WTC11 (cell line): ENCODE measurements at regions not wholly inside any gene's neighbourhood (a gene's known extent, or its start where the extent isn't known, plus 50 kb on each side); places are given as distances from the start of the nearest gene placed in this dataset.

Experiments used
- ATAC-seq: fragments of 200-7000 bp; cut with Tn5 transposase; 2 replicates; pipeline ENCODE4 v1.10.0; 2021; ENCODE audit warnings: mild to moderate bottlenecking, moderate library complexity
- CTCF ChIA-PET: fragments of 300-600 bp; sonication (Branson Sonifier 250); formaldehyde crosslinking; loops from one replicate; lab custom pipeline; 2021; ENCODE audit warnings: antibody characterized with exemption; lab: Charles Lee
- POLR2A ChIA-PET: fragments of 350-600 bp; sonication (Branson Sonifier 250); formaldehyde crosslinking; loops from one replicate; lab custom pipeline; 2021; ENCODE audit warnings: antibody characterized with exemption; lab: Charles Lee
- DNase-seq: peaks from one replicate; pipeline ENCODE4 v3.0.0; 2021; ENCODE audit warnings: low spot score
- H3K27ac Mint-ChIP-seq: 2 replicates; pipeline ENCODE4 v1.8.0; 2021; ENCODE audit warnings: mixed read lengths
- H3K27me3 Mint-ChIP-seq: 2 replicates; pipeline ENCODE4 v1.8.0; 2021; ENCODE audit warnings: low read depth, mild to moderate bottlenecking, moderate library complexity, mixed read lengths
- H3K36me3 Mint-ChIP-seq: 2 replicates; pipeline ENCODE4 v1.8.0; 2021; ENCODE audit warnings: mixed read lengths
- H3K4me1 Mint-ChIP-seq: 2 replicates; pipeline ENCODE4 v1.8.0; 2022; ENCODE audit warnings: mixed read lengths
- H3K4me3 Mint-ChIP-seq: 2 replicates; pipeline ENCODE4 v1.8.0; 2021; ENCODE audit warnings: mild to moderate bottlenecking, moderate library complexity, mixed read lengths
- H3K9me3 Mint-ChIP-seq: 2 replicates; pipeline ENCODE4 v1.8.0; 2021; ENCODE audit warnings: mixed read lengths
- CBFB ChIP-seq: sonication (generic); formaldehyde crosslinking; IDR thresholded peaks from 2 replicates; pipeline ENCODE4 v1.8.1; 2022; ENCODE audit warnings: mild to moderate bottlenecking, low read depth, missing genetic modification reagents
- EMX1 ChIP-seq: fragments of 250-450 bp; sonication (Bioruptor Pico); IDR thresholded peaks from 2 replicates; pipeline ENCODE4 v1.8.0; 2021; ENCODE audit warnings: mild to moderate bottlenecking
- HMGA2 ChIP-seq: fragments of 250-450 bp; sonication (Bioruptor Pico); IDR thresholded peaks from 2 replicates; pipeline ENCODE4 v1.4.0; 2021; ENCODE audit warnings: mild to moderate bottlenecking, moderate library complexity
- JUN ChIP-seq: sonication (generic); formaldehyde crosslinking; IDR thresholded peaks from 2 replicates; pipeline ENCODE4 v1.8.0; 2023; ENCODE audit warnings: mild to moderate bottlenecking, missing genetic modification reagents
- NFATC4 ChIP-seq: fragments of 250-450 bp; sonication (Bioruptor Pico); IDR thresholded peaks from 2 replicates; pipeline ENCODE4 v1.9.0; 2021; ENCODE audit warnings: mild to moderate bottlenecking
- OVOL2 ChIP-seq: fragments of 250-450 bp; sonication (Bioruptor Pico); IDR thresholded peaks from 2 replicates; pipeline ENCODE4 v1.9.0; 2021; ENCODE audit warnings: mild to moderate bottlenecking, borderline replicate concordance
- RELA ChIP-seq: sonication (generic); formaldehyde crosslinking; IDR thresholded peaks from 2 replicates; pipeline ENCODE4 v1.8.1; 2022; ENCODE audit warnings: missing genetic modification reagents, mild to moderate bottlenecking, borderline replicate concordance
- TCF7 ChIP-seq: sonication (generic); formaldehyde crosslinking; IDR thresholded peaks from 2 replicates; pipeline ENCODE4 v1.8.0; 2022; ENCODE audit warnings: mild to moderate bottlenecking, low read depth, missing genetic modification reagents, moderate library complexity
- TEAD4 ChIP-seq: sonication (generic); formaldehyde crosslinking; IDR thresholded peaks from 2 replicates; pipeline ENCODE4 v1.8.0; 2022; ENCODE audit warnings: mild to moderate bottlenecking, missing genetic modification reagents
- TP53 ChIP-seq: sonication (generic); formaldehyde crosslinking; IDR thresholded peaks from 2 replicates; pipeline ENCODE4 v1.8.1; 2023; ENCODE audit warnings: mild to moderate bottlenecking, missing genetic modification reagents
- TF ChIP-seq, protein P1 (sequence below): sonication (generic); formaldehyde crosslinking; IDR thresholded peaks from 2 replicates; pipeline ENCODE4 v1.8.1; 2022; ENCODE audit warnings: low read depth, mild to moderate bottlenecking, moderate library complexity, missing genetic modification reagents, borderline replicate concordance
- TF ChIP-seq, protein P2 (sequence below): fragments of 250-450 bp; sonication (Bioruptor Pico); IDR thresholded peaks from 2 replicates; pipeline ENCODE4 v1.9.0; 2021; ENCODE audit warnings: mild to moderate bottlenecking, borderline replicate concordance
- TF ChIP-seq, protein P3 (sequence below): sonication (generic); formaldehyde crosslinking; IDR thresholded peaks from 2 replicates; pipeline ENCODE4 v1.8.1; 2023; ENCODE audit warnings: mild to moderate bottlenecking, missing genetic modification reagents, borderline replicate concordance
- TF ChIP-seq, protein P4 (sequence below): sonication (generic); formaldehyde crosslinking; IDR thresholded peaks from 2 replicates; pipeline ENCODE4 v1.8.0; 2023; ENCODE audit warnings: mild to moderate bottlenecking, missing genetic modification reagents
- TF ChIP-seq, protein P5 (sequence below): fragments of 250-450 bp; sonication (Bioruptor Pico); IDR thresholded peaks from 2 replicates; pipeline ENCODE4 v1.9.0; 2021; ENCODE audit warnings: moderate library complexity, mild to moderate bottlenecking, inconsistent platforms, borderline replicate concordance
- TF ChIP-seq, protein P6 (sequence below): sonication (generic); formaldehyde crosslinking; IDR thresholded peaks from 2 replicates; pipeline ENCODE4 v1.8.0; 2022; ENCODE audit warnings: mild to moderate bottlenecking, missing genetic modification reagents

DNA sequence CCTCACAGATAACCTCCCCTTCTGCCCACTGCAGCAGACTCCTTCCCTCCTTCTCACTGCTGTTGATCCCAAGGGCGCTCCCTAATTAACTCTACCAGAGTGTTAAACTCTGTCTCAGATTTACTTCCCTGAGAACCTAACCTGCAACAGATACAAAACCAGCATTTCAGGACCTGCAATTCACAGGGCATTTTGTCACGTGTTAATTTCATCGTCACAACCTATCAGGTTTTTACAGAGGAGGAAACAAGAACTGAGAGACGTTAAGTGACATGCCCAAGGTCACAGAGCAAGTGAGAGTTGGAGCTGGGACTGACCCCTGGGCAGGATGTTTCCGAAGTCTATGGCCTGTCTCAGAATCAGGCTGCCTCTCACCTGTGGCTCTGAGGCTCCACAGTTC is 223.9 kb downstream of the UACA start:
- H3K27ac Mint-ChIP-seq: no peak overlapping the region
- CTCF ChIA-PET: no interaction called here
- H3K9me3 Mint-ChIP-seq: no peaks in the 10 kb centered on the region
- DNase-seq: no peak
- POLR2A ChIA-PET: no interaction called here
- H3K36me3 Mint-ChIP-seq: no peaks in the 10 kb centered on the region
- no peaks in the 10 kb centered on the region for H3K27me3 Mint-ChIP-seq
- no peak overlapping the region for H3K4me3 Mint-ChIP-seq
- TF ChIP-seq, protein P1, sequence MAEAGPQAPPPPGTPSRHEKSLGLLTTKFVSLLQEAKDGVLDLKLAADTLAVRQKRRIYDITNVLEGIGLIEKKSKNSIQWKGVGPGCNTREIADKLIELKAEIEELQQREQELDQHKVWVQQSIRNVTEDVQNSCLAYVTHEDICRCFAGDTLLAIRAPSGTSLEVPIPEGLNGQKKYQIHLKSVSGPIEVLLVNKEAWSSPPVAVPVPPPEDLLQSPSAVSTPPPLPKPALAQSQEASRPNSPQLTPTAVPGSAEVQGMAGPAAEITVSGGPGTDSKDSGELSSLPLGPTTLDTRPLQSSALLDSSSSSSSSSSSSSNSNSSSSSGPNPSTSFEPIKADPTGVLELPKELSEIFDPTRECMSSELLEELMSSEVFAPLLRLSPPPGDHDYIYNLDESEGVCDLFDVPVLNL (CRISPR knock-in tag): no peak
- TF ChIP-seq, protein P2, sequence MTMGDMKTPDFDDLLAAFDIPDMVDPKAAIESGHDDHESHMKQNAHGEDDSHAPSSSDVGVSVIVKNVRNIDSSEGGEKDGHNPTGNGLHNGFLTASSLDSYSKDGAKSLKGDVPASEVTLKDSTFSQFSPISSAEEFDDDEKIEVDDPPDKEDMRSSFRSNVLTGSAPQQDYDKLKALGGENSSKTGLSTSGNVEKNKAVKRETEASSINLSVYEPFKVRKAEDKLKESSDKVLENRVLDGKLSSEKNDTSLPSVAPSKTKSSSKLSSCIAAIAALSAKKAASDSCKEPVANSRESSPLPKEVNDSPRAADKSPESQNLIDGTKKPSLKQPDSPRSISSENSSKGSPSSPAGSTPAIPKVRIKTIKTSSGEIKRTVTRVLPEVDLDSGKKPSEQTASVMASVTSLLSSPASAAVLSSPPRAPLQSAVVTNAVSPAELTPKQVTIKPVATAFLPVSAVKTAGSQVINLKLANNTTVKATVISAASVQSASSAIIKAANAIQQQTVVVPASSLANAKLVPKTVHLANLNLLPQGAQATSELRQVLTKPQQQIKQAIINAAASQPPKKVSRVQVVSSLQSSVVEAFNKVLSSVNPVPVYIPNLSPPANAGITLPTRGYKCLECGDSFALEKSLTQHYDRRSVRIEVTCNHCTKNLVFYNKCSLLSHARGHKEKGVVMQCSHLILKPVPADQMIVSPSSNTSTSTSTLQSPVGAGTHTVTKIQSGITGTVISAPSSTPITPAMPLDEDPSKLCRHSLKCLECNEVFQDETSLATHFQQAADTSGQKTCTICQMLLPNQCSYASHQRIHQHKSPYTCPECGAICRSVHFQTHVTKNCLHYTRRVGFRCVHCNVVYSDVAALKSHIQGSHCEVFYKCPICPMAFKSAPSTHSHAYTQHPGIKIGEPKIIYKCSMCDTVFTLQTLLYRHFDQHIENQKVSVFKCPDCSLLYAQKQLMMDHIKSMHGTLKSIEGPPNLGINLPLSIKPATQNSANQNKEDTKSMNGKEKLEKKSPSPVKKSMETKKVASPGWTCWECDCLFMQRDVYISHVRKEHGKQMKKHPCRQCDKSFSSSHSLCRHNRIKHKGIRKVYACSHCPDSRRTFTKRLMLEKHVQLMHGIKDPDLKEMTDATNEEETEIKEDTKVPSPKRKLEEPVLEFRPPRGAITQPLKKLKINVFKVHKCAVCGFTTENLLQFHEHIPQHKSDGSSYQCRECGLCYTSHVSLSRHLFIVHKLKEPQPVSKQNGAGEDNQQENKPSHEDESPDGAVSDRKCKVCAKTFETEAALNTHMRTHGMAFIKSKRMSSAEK: no peak
- TF ChIP-seq JUN (no peak), OVOL2 (CRISPR knock-in tag) (no peak), TEAD4 (CRISPR knock-in tag) (no peak), EMX1 (CRISPR knock-in tag) (no peak), TP53 (CRISPR knock-in tag) (no peak), TCF7 (CRISPR knock-in tag) (no peak), NFATC4 (CRISPR knock-in tag) (no peak), CBFB (CRISPR knock-in tag) (no peak), RELA (CRISPR knock-in tag) (no peak), HMGA2 (no peak)
- TF ChIP-seq, protein P3, sequence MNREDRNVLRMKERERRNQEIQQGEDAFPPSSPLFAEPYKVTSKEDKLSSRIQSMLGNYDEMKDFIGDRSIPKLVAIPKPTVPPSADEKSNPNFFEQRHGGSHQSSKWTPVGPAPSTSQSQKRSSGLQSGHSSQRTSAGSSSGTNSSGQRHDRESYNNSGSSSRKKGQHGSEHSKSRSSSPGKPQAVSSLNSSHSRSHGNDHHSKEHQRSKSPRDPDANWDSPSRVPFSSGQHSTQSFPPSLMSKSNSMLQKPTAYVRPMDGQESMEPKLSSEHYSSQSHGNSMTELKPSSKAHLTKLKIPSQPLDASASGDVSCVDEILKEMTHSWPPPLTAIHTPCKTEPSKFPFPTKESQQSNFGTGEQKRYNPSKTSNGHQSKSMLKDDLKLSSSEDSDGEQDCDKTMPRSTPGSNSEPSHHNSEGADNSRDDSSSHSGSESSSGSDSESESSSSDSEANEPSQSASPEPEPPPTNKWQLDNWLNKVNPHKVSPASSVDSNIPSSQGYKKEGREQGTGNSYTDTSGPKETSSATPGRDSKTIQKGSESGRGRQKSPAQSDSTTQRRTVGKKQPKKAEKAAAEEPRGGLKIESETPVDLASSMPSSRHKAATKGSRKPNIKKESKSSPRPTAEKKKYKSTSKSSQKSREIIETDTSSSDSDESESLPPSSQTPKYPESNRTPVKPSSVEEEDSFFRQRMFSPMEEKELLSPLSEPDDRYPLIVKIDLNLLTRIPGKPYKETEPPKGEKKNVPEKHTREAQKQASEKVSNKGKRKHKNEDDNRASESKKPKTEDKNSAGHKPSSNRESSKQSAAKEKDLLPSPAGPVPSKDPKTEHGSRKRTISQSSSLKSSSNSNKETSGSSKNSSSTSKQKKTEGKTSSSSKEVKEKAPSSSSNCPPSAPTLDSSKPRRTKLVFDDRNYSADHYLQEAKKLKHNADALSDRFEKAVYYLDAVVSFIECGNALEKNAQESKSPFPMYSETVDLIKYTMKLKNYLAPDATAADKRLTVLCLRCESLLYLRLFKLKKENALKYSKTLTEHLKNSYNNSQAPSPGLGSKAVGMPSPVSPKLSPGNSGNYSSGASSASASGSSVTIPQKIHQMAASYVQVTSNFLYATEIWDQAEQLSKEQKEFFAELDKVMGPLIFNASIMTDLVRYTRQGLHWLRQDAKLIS (CRISPR knock-in tag): no peak
- TF ChIP-seq, protein P4, sequence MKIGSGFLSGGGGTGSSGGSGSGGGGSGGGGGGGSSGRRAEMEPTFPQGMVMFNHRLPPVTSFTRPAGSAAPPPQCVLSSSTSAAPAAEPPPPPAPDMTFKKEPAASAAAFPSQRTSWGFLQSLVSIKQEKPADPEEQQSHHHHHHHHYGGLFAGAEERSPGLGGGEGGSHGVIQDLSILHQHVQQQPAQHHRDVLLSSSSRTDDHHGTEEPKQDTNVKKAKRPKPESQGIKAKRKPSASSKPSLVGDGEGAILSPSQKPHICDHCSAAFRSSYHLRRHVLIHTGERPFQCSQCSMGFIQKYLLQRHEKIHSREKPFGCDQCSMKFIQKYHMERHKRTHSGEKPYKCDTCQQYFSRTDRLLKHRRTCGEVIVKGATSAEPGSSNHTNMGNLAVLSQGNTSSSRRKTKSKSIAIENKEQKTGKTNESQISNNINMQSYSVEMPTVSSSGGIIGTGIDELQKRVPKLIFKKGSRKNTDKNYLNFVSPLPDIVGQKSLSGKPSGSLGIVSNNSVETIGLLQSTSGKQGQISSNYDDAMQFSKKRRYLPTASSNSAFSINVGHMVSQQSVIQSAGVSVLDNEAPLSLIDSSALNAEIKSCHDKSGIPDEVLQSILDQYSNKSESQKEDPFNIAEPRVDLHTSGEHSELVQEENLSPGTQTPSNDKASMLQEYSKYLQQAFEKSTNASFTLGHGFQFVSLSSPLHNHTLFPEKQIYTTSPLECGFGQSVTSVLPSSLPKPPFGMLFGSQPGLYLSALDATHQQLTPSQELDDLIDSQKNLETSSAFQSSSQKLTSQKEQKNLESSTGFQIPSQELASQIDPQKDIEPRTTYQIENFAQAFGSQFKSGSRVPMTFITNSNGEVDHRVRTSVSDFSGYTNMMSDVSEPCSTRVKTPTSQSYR: no peak
- TF ChIP-seq, protein P5, sequence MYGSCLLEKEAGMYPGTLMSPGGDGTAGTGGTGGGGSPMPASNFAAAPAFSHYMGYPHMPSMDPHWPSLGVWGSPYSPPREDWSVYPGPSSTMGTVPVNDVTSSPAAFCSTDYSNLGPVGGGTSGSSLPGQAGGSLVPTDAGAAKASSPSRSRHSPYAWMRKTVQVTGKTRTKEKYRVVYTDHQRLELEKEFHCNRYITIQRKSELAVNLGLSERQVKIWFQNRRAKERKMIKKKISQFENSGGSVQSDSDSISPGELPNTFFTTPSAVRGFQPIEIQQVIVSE (CRISPR knock-in tag): no peak
- TF ChIP-seq, protein P6, sequence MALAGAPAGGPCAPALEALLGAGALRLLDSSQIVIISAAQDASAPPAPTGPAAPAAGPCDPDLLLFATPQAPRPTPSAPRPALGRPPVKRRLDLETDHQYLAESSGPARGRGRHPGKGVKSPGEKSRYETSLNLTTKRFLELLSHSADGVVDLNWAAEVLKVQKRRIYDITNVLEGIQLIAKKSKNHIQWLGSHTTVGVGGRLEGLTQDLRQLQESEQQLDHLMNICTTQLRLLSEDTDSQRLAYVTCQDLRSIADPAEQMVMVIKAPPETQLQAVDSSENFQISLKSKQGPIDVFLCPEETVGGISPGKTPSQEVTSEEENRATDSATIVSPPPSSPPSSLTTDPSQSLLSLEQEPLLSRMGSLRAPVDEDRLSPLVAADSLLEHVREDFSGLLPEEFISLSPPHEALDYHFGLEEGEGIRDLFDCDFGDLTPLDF: no peak
- ATAC-seq: no peak
- H3K4me1 Mint-ChIP-seq: peaks cover 28% of the 10 kb centered on the region
